ENCODE measurements at regions not wholly inside any gene's neighbourhood (a gene's known extent, or its start where the extent isn't known, plus 50 kb on each side); places are given as distances from the start of the nearest gene placed in this dataset.
"Not testable (repeated sequence)": the region's sequence is repeated elsewhere in the genome, so short reads cannot be mapped to it uniquely, and the experiment has no call there.

GRCh38 chr4:186829740-186830449 is 106.2 kb upstream of the FAT1 start:
- Histone ChIP-seq H3K36me3 (ENCODE audit: control insufficient read depth in 4 of 4, insufficient read depth in 4 of 4, low read length in 4 of 4) (no peaks in the 10 kb centered on the region), H3K4me1 (ENCODE audit: control insufficient read depth in 5 of 5, insufficient read depth in 5 of 5, low read length in 5 of 5) (no peaks in the 10 kb centered on the region), H3K27ac (ENCODE audit: low read depth in 1 of 2, low read length in 1 of 2) (no peak overlapping the region), H3K9ac (ENCODE audit: insufficient read depth in 1 of 2, low read length in 2 of 2) (no peak overlapping the region), H3K4me3 (no peak overlapping the region), H3K27me3 (ENCODE audit: control insufficient read depth in 3 of 3, insufficient read depth in 3 of 3, low read length in 2 of 3) (no peaks in the 10 kb centered on the region), H3K9me3 (ENCODE audit: control insufficient read depth in 4 of 4, insufficient read depth in 3 of 4, low read length in 3 of 4) (peaks cover 0 to 6% (median under 1%) of the 10 kb centered on the region in 4 donors)
- ATAC-seq (ENCODE audit: insufficient read depth, low FRiP score) (no peak), DNase-seq (no peak)
- 51 to 52% methylated on average over 9 of the region's 9 CpGs for WGBS, 2 donors
- no peak for TF ChIP-seq CTCF (IDR thresholded peaks at IDR 0.05; ENCODE audit: control extremely low read depth, extremely low read depth)

- DNase-seq (no peak), ATAC-seq (ENCODE audit: insufficient read depth, low FRiP score) (no peak)
- no peaks in the 10 kb centered on the region for H3K36me3 ChIP-seq (ENCODE audit: control insufficient read depth in 4 of 4, insufficient read depth in 4 of 4, low read length in 4 of 4)
- H3K27me3 ChIP-seq (ENCODE audit: control insufficient read depth in 3 of 3, insufficient read depth in 3 of 3, low read length in 2 of 3): no peaks in the 10 kb centered on the region
- H3K4me1 ChIP-seq (ENCODE audit: control insufficient read depth in 5 of 5, insufficient read depth in 5 of 5, low read length in 5 of 5): no peaks in the 10 kb centered on the region
- TF ChIP-seq CTCF (IDR thresholded peaks at IDR 0.05; ENCODE audit: control extremely low read depth, extremely low read depth): no peak
- H3K9ac ChIP-seq (ENCODE audit: insufficient read depth in 1 of 2, low read length in 2 of 2): no peak overlapping the region
- WGBS, 2 donors: 82 to 96% methylated on average over 4 of the region's 4 CpGs
- no peak overlapping the region for H3K4me3 ChIP-seq
- H3K27ac ChIP-seq (ENCODE audit: low read depth in 1 of 2, low read length in 1 of 2): no peak overlapping the region
- peaks cover 0 to 6% (median under 1%) of the 10 kb centered on the region in 4 donors for H3K9me3 ChIP-seq (ENCODE audit: control insufficient read depth in 4 of 4, insufficient read depth in 3 of 4, low read length in 3 of 4)
These were observed 107.9 kb upstream of the FAT1 start for GRCh38 chr4:186831574-186831973.

GRCh38 chr4:186832906-186833305 is 109.2 kb upstream of the FAT1 start:
- TF ChIP-seq CTCF (IDR thresholded peaks at IDR 0.05; ENCODE audit: control extremely low read depth, extremely low read depth): no peak
- DNase-seq: no peak
- ATAC-seq (ENCODE audit: insufficient read depth, low FRiP score): no peak
- 26 to 51% methylated on average over 1 of the region's 1 CpG for WGBS, 2 donors
- no peak overlapping the region for H3K4me3 ChIP-seq
- no peaks in the 10 kb centered on the region for H3K36me3 ChIP-seq (ENCODE audit: control insufficient read depth in 4 of 4, insufficient read depth in 4 of 4, low read length in 4 of 4)
- peaks cover 0 to 6% (median under 1%) of the 10 kb centered on the region in 4 donors for H3K9me3 ChIP-seq (ENCODE audit: control insufficient read depth in 4 of 4, insufficient read depth in 3 of 4, low read length in 3 of 4)
- H3K27me3 ChIP-seq (ENCODE audit: control insufficient read depth in 3 of 3, insufficient read depth in 3 of 3, low read length in 2 of 3): no peaks in the 10 kb centered on the region
- no peak overlapping the region for H3K9ac ChIP-seq (ENCODE audit: insufficient read depth in 1 of 2, low read length in 2 of 2)
- H3K27ac ChIP-seq (ENCODE audit: low read depth in 1 of 2, low read length in 1 of 2): no peak overlapping the region
- no peaks in the 10 kb centered on the region for H3K4me1 ChIP-seq (ENCODE audit: control insufficient read depth in 5 of 5, insufficient read depth in 5 of 5, low read length in 5 of 5)

GRCh38 chr4:186837463-186837862 is 113.8 kb upstream of the FAT1 start:
- not testable (repeated sequence) for DNase-seq; H3K4me3 ChIP-seq; H3K4me1 ChIP-seq (ENCODE audit: control insufficient read depth in 5 of 5, insufficient read depth in 5 of 5, low read length in 5 of 5); H3K9me3 ChIP-seq (ENCODE audit: control insufficient read depth in 4 of 4, insufficient read depth in 3 of 4, low read length in 3 of 4); H3K36me3 ChIP-seq (ENCODE audit: control insufficient read depth in 4 of 4, insufficient read depth in 4 of 4, low read length in 4 of 4); H3K9ac ChIP-seq (ENCODE audit: insufficient read depth in 1 of 2, low read length in 2 of 2); H3K27ac ChIP-seq (ENCODE audit: low read depth in 1 of 2, low read length in 1 of 2); ATAC-seq (ENCODE audit: insufficient read depth, low FRiP score); H3K27me3 ChIP-seq (ENCODE audit: control insufficient read depth in 3 of 3, insufficient read depth in 3 of 3, low read length in 2 of 3)
- 78% methylated on average over 2 to 3 of the region's 3 CpGs for WGBS, 2 donors
